ENCODE measurements at regions not wholly inside any gene's neighbourhood (a gene's known extent, or its start where the extent isn't known, plus 50 kb on each side); places are given as distances from the start of the nearest gene placed in this dataset.

GRCh38 chr20:57880571-57880892 is 170.7 kb upstream of the PMEPA1 start:
- TF ChIP-seq, protein P1, sequence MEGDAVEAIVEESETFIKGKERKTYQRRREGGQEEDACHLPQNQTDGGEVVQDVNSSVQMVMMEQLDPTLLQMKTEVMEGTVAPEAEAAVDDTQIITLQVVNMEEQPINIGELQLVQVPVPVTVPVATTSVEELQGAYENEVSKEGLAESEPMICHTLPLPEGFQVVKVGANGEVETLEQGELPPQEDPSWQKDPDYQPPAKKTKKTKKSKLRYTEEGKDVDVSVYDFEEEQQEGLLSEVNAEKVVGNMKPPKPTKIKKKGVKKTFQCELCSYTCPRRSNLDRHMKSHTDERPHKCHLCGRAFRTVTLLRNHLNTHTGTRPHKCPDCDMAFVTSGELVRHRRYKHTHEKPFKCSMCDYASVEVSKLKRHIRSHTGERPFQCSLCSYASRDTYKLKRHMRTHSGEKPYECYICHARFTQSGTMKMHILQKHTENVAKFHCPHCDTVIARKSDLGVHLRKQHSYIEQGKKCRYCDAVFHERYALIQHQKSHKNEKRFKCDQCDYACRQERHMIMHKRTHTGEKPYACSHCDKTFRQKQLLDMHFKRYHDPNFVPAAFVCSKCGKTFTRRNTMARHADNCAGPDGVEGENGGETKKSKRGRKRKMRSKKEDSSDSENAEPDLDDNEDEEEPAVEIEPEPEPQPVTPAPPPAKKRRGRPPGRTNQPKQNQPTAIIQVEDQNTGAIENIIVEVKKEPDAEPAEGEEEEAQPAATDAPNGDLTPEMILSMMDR (IDR thresholded peaks at IDR 0.05), result no peak
- TF ChIP-seq POLR2A (IDR thresholded peaks at IDR 0.05), result no peak

Measured in uterus (tissue), 2 donors.